ENCODE measurements at regions not wholly inside any gene's neighbourhood (a gene's known extent, or its start where the extent isn't known, plus 50 kb on each side); places are given as distances from the start of the nearest gene placed in this dataset.

DNA sequence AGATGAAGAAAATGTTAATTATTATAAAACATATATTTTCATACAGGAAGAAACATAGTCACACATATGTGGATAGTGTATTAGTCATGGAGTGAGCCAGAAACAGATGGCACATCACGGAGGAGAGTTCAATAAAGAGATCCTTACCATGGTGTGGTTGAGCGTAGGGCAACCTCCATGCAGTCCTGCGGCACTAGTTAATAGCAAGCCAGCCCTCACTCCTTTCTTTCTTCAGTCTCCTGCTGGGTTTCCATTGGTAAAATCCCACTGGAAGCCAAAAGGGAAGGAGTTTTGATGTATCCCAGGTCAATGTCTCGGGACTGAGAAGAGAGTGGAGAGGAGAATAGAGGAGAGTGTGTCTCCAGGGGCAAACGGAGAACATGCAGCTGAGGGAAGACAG, 328.1 kb downstream of the NR4A2 start:
- H2AFZ ChIP-seq (ENCODE audit: low read depth, low read length): no peak overlapping the region
- intact Hi-C loops (cut with micrococcal nuclease): no loop called here
- H3K4me1 ChIP-seq (ENCODE audit: control insufficient read depth, extremely low read depth, insufficient read depth, low read length): no peaks in the 10 kb centered on the region
- no peak overlapping the region for H3K4me2 ChIP-seq (ENCODE audit: insufficient read depth, low read length)
- no peaks in the 10 kb centered on the region for H3K9me1 ChIP-seq (replicated peaks; ENCODE audit: control insufficient read depth, extremely low read depth, insufficient read depth, low read length)
- H3K27me3 ChIP-seq (ENCODE audit: control insufficient read depth in 2 of 2, insufficient read depth in 2 of 2, low read length in 2 of 2): no peaks in the 10 kb centered on the region
- DNase-seq (ENCODE audit: low read depth, low spot score) (no peak), FAIRE-seq (no peak)
- POLR2A ChIA-PET: no interaction called here
- H3K9me3 ChIP-seq (replicated peaks; ENCODE audit: control insufficient read depth, insufficient read depth, low read length): no peaks in the 10 kb centered on the region
- no peak overlapping the region for H3K9ac ChIP-seq (replicated peaks; ENCODE audit: extremely low read depth, insufficient read depth, low read length)
- H3K79me2 ChIP-seq (ENCODE audit: control insufficient read depth, insufficient read depth, low read length): no peaks in the 10 kb centered on the region
- no peaks in the 10 kb centered on the region for H3K36me3 ChIP-seq (ENCODE audit: control insufficient read depth in 2 of 2, extremely low read depth in 1 of 2, insufficient read depth in 2 of 2, low read length in 2 of 2)
- CTCF ChIA-PET: no interaction called here
- BruUV-seq (replicated peaks): no TSS peak
- dilution Hi-C loops (cut with MboI; ENCODE audit: extremely low pct_ligation_motif_present, low sequenced_read_pairs): no loop called here
- no peak overlapping the region for H3K27ac ChIP-seq (ENCODE audit: insufficient read depth, low read depth, low read length)
- H4K20me1 ChIP-seq (replicated peaks; ENCODE audit: control insufficient read depth, extremely low read depth, insufficient read depth, low read length): no peaks in the 10 kb centered on the region
- H3K4me3 ChIP-seq (replicated peaks in 1 of 3; ENCODE audit: insufficient read depth in 1 of 3, low read depth in 1 of 3, low read length in 3 of 3): no peak overlapping the region
- no peak for TF ChIP-seq EZH2 (IDR thresholded peaks at IDR 0.05; ENCODE audit: borderline replicate concordance, low read depth, low read length, severe bottlenecking)
- no peak for TF ChIP-seq POLR2AphosphoS5 (IDR thresholded peaks at IDR 0.05; ENCODE audit: insufficient read depth, low read depth, low read length)

DNA sequence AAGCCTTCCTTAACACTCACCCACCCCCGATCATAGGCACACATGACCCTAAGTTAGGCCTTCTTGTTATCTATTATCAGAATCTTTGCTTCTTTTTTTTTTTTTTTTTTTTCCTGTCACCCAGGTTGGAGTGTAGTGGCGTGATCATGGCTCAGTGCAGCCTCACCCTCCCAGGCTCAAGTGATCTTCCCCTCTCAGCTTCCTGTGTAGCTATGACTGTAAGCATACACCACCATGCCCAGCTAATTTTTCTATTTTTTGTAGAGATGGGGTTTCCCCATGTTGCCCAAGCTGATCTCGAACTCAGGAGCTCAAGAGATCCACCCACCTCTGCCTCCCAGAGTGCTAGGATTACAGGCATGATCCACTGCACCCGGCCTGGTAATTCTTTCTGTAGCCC, 328.7 kb downstream of the NR4A2 start:
- dilution Hi-C loops (cut with MboI; ENCODE audit: extremely low pct_ligation_motif_present, low sequenced_read_pairs): no loop called here
- Histone ChIP-seq H3K4me3 (replicated peaks in 1 of 3; ENCODE audit: insufficient read depth in 1 of 3, low read depth in 1 of 3, low read length in 3 of 3) (no peak overlapping the region), H4K20me1 (replicated peaks; ENCODE audit: control insufficient read depth, extremely low read depth, insufficient read depth, low read length) (no peaks in the 10 kb centered on the region), H3K9me3 (replicated peaks; ENCODE audit: control insufficient read depth, insufficient read depth, low read length) (no peaks in the 10 kb centered on the region), H3K9ac (replicated peaks; ENCODE audit: extremely low read depth, insufficient read depth, low read length) (no peak overlapping the region), H3K27me3 (ENCODE audit: control insufficient read depth in 2 of 2, insufficient read depth in 2 of 2, low read length in 2 of 2) (no peaks in the 10 kb centered on the region), H3K27ac (ENCODE audit: insufficient read depth, low read depth, low read length) (no peak overlapping the region), H3K4me2 (ENCODE audit: insufficient read depth, low read length) (no peak overlapping the region), H3K9me1 (replicated peaks; ENCODE audit: control insufficient read depth, extremely low read depth, insufficient read depth, low read length) (no peaks in the 10 kb centered on the region), H3K36me3 (ENCODE audit: control insufficient read depth in 2 of 2, extremely low read depth in 1 of 2, insufficient read depth in 2 of 2, low read length in 2 of 2) (no peaks in the 10 kb centered on the region), H2AFZ (ENCODE audit: low read depth, low read length) (no peak overlapping the region), H3K4me1 (ENCODE audit: control insufficient read depth, extremely low read depth, insufficient read depth, low read length) (no peaks in the 10 kb centered on the region), H3K79me2 (ENCODE audit: control insufficient read depth, insufficient read depth, low read length) (no peaks in the 10 kb centered on the region)
- CTCF ChIA-PET: no interaction called here
- TF ChIP-seq POLR2A (IDR thresholded peaks at IDR 0.05; ENCODE audit: low read depth, low read length): no peak
- TF ChIP-seq, protein P1, sequence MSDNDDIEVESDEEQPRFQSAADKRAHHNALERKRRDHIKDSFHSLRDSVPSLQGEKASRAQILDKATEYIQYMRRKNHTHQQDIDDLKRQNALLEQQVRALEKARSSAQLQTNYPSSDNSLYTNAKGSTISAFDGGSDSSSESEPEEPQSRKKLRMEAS (IDR thresholded peaks at IDR 0.05; ENCODE audit: insufficient read depth, insufficient read length): no peak
- no peak for TF ChIP-seq MYC (IDR thresholded peaks at IDR 0.05; ENCODE audit: low read depth, low read length)
- TF ChIP-seq, protein P2, sequence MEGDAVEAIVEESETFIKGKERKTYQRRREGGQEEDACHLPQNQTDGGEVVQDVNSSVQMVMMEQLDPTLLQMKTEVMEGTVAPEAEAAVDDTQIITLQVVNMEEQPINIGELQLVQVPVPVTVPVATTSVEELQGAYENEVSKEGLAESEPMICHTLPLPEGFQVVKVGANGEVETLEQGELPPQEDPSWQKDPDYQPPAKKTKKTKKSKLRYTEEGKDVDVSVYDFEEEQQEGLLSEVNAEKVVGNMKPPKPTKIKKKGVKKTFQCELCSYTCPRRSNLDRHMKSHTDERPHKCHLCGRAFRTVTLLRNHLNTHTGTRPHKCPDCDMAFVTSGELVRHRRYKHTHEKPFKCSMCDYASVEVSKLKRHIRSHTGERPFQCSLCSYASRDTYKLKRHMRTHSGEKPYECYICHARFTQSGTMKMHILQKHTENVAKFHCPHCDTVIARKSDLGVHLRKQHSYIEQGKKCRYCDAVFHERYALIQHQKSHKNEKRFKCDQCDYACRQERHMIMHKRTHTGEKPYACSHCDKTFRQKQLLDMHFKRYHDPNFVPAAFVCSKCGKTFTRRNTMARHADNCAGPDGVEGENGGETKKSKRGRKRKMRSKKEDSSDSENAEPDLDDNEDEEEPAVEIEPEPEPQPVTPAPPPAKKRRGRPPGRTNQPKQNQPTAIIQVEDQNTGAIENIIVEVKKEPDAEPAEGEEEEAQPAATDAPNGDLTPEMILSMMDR (IDR thresholded peaks at IDR 0.05; ENCODE audit: extremely low read depth in 1 of 2, insufficient read depth in 1 of 2, low read depth in 1 of 2, low read length in 2 of 2): no peak
- TF ChIP-seq FOS (IDR thresholded peaks at IDR 0.05; ENCODE audit: borderline replicate concordance, insufficient read depth, low read length): no peak
- no peak for TF ChIP-seq JUN (IDR thresholded peaks at IDR 0.05; ENCODE audit: borderline replicate concordance, insufficient read depth, insufficient read length, low read depth)
- TF ChIP-seq EZH2 (IDR thresholded peaks at IDR 0.05; ENCODE audit: borderline replicate concordance, low read depth, low read length, severe bottlenecking): no peak
- TF ChIP-seq GATA2 (IDR thresholded peaks at IDR 0.05; ENCODE audit: insufficient read depth, insufficient read length, low read depth, low read length): no peak
- no peak for TF ChIP-seq POLR2AphosphoS5 (IDR thresholded peaks at IDR 0.05; ENCODE audit: insufficient read depth, low read depth, low read length)
- FAIRE-seq (no peak), DNase-seq (ENCODE audit: low read depth, low spot score) (no peak)
- POLR2A ChIA-PET: no interaction called here
- intact Hi-C loops (cut with micrococcal nuclease): no loop called here
- no TSS peak for BruUV-seq (replicated peaks)
